VCaP (cell line): ENCODE measurements at regions not wholly inside any gene's neighbourhood (a gene's known extent, or its start where the extent isn't known, plus 50 kb on each side); places are given as distances from the start of the nearest gene placed in this dataset.

Source experiments
- H3K27ac ChIP-seq: fragments of 450-650 bp; 2 replicates; pipeline ENCODE4 v1.5.1; 2017
- CTCF ChIP-seq: fragments of 450-650 bp; conservative IDR thresholded peaks from 2 replicates; pipeline ENCODE4 v1.5.1; 2017; ENCODE audit warnings: mild to moderate bottlenecking, moderate library complexity

- no peak for TF ChIP-seq CTCF
- no peak overlapping the region; the same call in 1 of the 2 replicates for H3K27ac ChIP-seq
Observed at GRCh38 chr20:53691811-53692192, 98.2 kb upstream of the ZNF217 start.

- TF ChIP-seq CTCF = no peak
- H3K27ac ChIP-seq = no peak overlapping the region; the same call in 1 of the 2 replicates
Observed at GRCh38 chr20:53691060-53691810, 97.6 kb upstream of the ZNF217 start.

- no peak overlapping the region for H3K27ac ChIP-seq
- no peak for TF ChIP-seq CTCF
Observed at GRCh38 chr20:53688085-53688484, 94.4 kb upstream of the ZNF217 start.

GRCh38 chr20:53685070-53685595 lies 91.5 kb upstream of the ZNF217 start:
- no peak overlapping the region for H3K27ac ChIP-seq
- TF ChIP-seq CTCF = no peak

- no peak overlapping the region for H3K27ac ChIP-seq
- TF ChIP-seq CTCF = no peak
Observed at GRCh38 chr20:53683506-53683905, 89.9 kb upstream of the ZNF217 start.

- no peak overlapping the region for H3K27ac ChIP-seq
- no peak for TF ChIP-seq CTCF
Observed at GRCh38 chr20:53681352-53682212, 87.9 kb upstream of the ZNF217 start.

- no peak for TF ChIP-seq CTCF
- H3K27ac ChIP-seq = no peak overlapping the region
Observed at GRCh38 chr20:53679597-53680309, 86.1 kb upstream of the ZNF217 start.
